ENCODE measurements at regions not wholly inside any gene's neighbourhood (a gene's known extent, or its start where the extent isn't known, plus 50 kb on each side); places are given as distances from the start of the nearest gene placed in this dataset.

GRCh38 chr2:43019536-43020183, 206.7 kb downstream of the ZFP36L2 start:
- Histone ChIP-seq H3K27ac (ENCODE audit: low read depth in 2 of 2, low read length in 2 of 2) (no peak overlapping the region), H3K9ac (ENCODE audit: low read depth in 1 of 2, low read length in 2 of 2) (no peak overlapping the region), H3K4me1 (ENCODE audit: control insufficient read depth in 2 of 2, insufficient read depth in 2 of 2, low read length in 2 of 2) (peaks cover 7 to 9% of the 10 kb centered on the region in 2 donors), H3K36me3 (ENCODE audit: control insufficient read depth in 2 of 2, insufficient read depth in 2 of 2, low read length in 2 of 2) (no peaks in the 10 kb centered on the region), H3K9me3 (ENCODE audit: control insufficient read depth in 2 of 2, low read length in 2 of 2) (peaks cover 5 to 6% of the 10 kb centered on the region in 2 donors), H3K4me3 (ENCODE audit: low read length in 2 of 2) (no peak overlapping the region), H3K27me3 (ENCODE audit: control insufficient read depth in 2 of 2, insufficient read depth in 2 of 2, low read length in 2 of 2) (no peaks in the 10 kb centered on the region)

- no peak overlapping the region for H3K4me3 ChIP-seq (ENCODE audit: low read length in 2 of 2)
- no peaks in the 10 kb centered on the region for H3K27me3 ChIP-seq (ENCODE audit: control insufficient read depth in 2 of 2, insufficient read depth in 2 of 2, low read length in 2 of 2)
- H3K27ac ChIP-seq (ENCODE audit: low read depth in 2 of 2, low read length in 2 of 2) = no peak overlapping the region
- H3K9ac ChIP-seq (ENCODE audit: low read depth in 1 of 2, low read length in 2 of 2) = no peak overlapping the region
- peaks cover 2 to 9% of the 10 kb centered on the region in 2 donors for H3K4me1 ChIP-seq (ENCODE audit: control insufficient read depth in 2 of 2, insufficient read depth in 2 of 2, low read length in 2 of 2)
- H3K36me3 ChIP-seq (ENCODE audit: control insufficient read depth in 2 of 2, insufficient read depth in 2 of 2, low read length in 2 of 2) = no peaks in the 10 kb centered on the region
- peaks cover 5 to 6% of the 10 kb centered on the region in 2 donors for H3K9me3 ChIP-seq (ENCODE audit: control insufficient read depth in 2 of 2, low read length in 2 of 2)
Observed at GRCh38 chr2:43019025-43019367, 207.4 kb downstream of the ZFP36L2 start.

- H3K4me3 ChIP-seq (ENCODE audit: low read length in 2 of 2) = no peak overlapping the region
- H3K9ac ChIP-seq (ENCODE audit: low read depth in 1 of 2, low read length in 2 of 2) = no peak overlapping the region
- no peaks in the 10 kb centered on the region for H3K36me3 ChIP-seq (ENCODE audit: control insufficient read depth in 2 of 2, insufficient read depth in 2 of 2, low read length in 2 of 2)
- H3K27ac ChIP-seq (ENCODE audit: low read depth in 2 of 2, low read length in 2 of 2) = no peak overlapping the region
- H3K27me3 ChIP-seq (ENCODE audit: control insufficient read depth in 2 of 2, insufficient read depth in 2 of 2, low read length in 2 of 2) = no peaks in the 10 kb centered on the region
- H3K4me1 ChIP-seq (ENCODE audit: control insufficient read depth in 2 of 2, insufficient read depth in 2 of 2, low read length in 2 of 2) = peaks cover 2 to 9% of the 10 kb centered on the region in 2 donors
- peaks cover 5 to 6% of the 10 kb centered on the region in 2 donors for H3K9me3 ChIP-seq (ENCODE audit: control insufficient read depth in 2 of 2, low read length in 2 of 2)
Observed at GRCh38 chr2:43018179-43019024, 208.0 kb downstream of the ZFP36L2 start.

- H3K4me1 ChIP-seq (ENCODE audit: control insufficient read depth in 2 of 2, insufficient read depth in 2 of 2, low read length in 2 of 2) = peaks cover 2 to 12% of the 10 kb centered on the region in 2 donors
- no peak overlapping the region for H3K27ac ChIP-seq (ENCODE audit: low read depth in 2 of 2, low read length in 2 of 2)
- no peak overlapping the region for H3K4me3 ChIP-seq (ENCODE audit: low read length in 2 of 2)
- H3K27me3 ChIP-seq (ENCODE audit: control insufficient read depth in 2 of 2, insufficient read depth in 2 of 2, low read length in 2 of 2) = no peaks in the 10 kb centered on the region
- no peaks in the 10 kb centered on the region for H3K9me3 ChIP-seq (ENCODE audit: control insufficient read depth in 2 of 2, low read length in 2 of 2)
- H3K9ac ChIP-seq (ENCODE audit: low read depth in 1 of 2, low read length in 2 of 2) = no peak overlapping the region
- H3K36me3 ChIP-seq (ENCODE audit: control insufficient read depth in 2 of 2, insufficient read depth in 2 of 2, low read length in 2 of 2) = no peaks in the 10 kb centered on the region
Observed at GRCh38 chr2:43013821-43014345, 212.5 kb downstream of the ZFP36L2 start.

GRCh38 chr2:43012966-43013365, 213.4 kb downstream of the ZFP36L2 start:
- H3K27ac ChIP-seq (ENCODE audit: low read depth in 2 of 2, low read length in 2 of 2) = no peak overlapping the region
- no peak overlapping the region for H3K9ac ChIP-seq (ENCODE audit: low read depth in 1 of 2, low read length in 2 of 2)
- H3K27me3 ChIP-seq (ENCODE audit: control insufficient read depth in 2 of 2, insufficient read depth in 2 of 2, low read length in 2 of 2) = no peaks in the 10 kb centered on the region
- H3K4me3 ChIP-seq (ENCODE audit: low read length in 2 of 2) = no peak overlapping the region
- H3K36me3 ChIP-seq (ENCODE audit: control insufficient read depth in 2 of 2, insufficient read depth in 2 of 2, low read length in 2 of 2) = no peaks in the 10 kb centered on the region
- peaks cover 0 to 4% of the 10 kb centered on the region in 2 donors for H3K4me1 ChIP-seq (ENCODE audit: control insufficient read depth in 2 of 2, insufficient read depth in 2 of 2, low read length in 2 of 2)
- no peaks in the 10 kb centered on the region for H3K9me3 ChIP-seq (ENCODE audit: control insufficient read depth in 2 of 2, low read length in 2 of 2)

GRCh38 chr2:43011158-43011491, 215.3 kb downstream of the ZFP36L2 start:
- Histone ChIP-seq H3K27ac (ENCODE audit: low read depth in 2 of 2, low read length in 2 of 2) (peak overlapping the region in 1 of 2 donors; percentile 12), H3K9ac (ENCODE audit: low read depth in 1 of 2, low read length in 2 of 2) (no peak overlapping the region), H3K4me1 (ENCODE audit: control insufficient read depth in 2 of 2, insufficient read depth in 2 of 2, low read length in 2 of 2) (peaks cover 7 to 12% of the 10 kb centered on the region in 2 donors), H3K4me3 (ENCODE audit: low read length in 2 of 2) (no peak overlapping the region), H3K9me3 (ENCODE audit: control insufficient read depth in 2 of 2, low read length in 2 of 2) (no peaks in the 10 kb centered on the region), H3K36me3 (ENCODE audit: control insufficient read depth in 2 of 2, insufficient read depth in 2 of 2, low read length in 2 of 2) (no peaks in the 10 kb centered on the region), H3K27me3 (ENCODE audit: control insufficient read depth in 2 of 2, insufficient read depth in 2 of 2, low read length in 2 of 2) (no peaks in the 10 kb centered on the region)

GRCh38 chr2:43010438-43011157, 215.8 kb downstream of the ZFP36L2 start:
- Histone ChIP-seq H3K9me3 (ENCODE audit: control insufficient read depth in 2 of 2, low read length in 2 of 2) (no peaks in the 10 kb centered on the region), H3K4me1 (ENCODE audit: control insufficient read depth in 2 of 2, insufficient read depth in 2 of 2, low read length in 2 of 2) (peaks cover 10 to 17% of the 10 kb centered on the region in 2 donors), H3K27ac (ENCODE audit: low read depth in 2 of 2, low read length in 2 of 2) (peak overlapping the region in 1 of 2 donors; percentile 12)

GRCh38 chr2:43009448-43009847, 217.0 kb downstream of the ZFP36L2 start:
- Histone ChIP-seq H3K36me3 (ENCODE audit: control insufficient read depth in 2 of 2, insufficient read depth in 2 of 2, low read length in 2 of 2) (no peaks in the 10 kb centered on the region), H3K27me3 (ENCODE audit: control insufficient read depth in 2 of 2, insufficient read depth in 2 of 2, low read length in 2 of 2) (no peaks in the 10 kb centered on the region), H3K9ac (ENCODE audit: low read depth in 1 of 2, low read length in 2 of 2) (no peak overlapping the region), H3K4me3 (ENCODE audit: low read length in 2 of 2) (no peak overlapping the region), H3K27ac (ENCODE audit: low read depth in 2 of 2, low read length in 2 of 2) (no peak overlapping the region), H3K4me1 (ENCODE audit: control insufficient read depth in 2 of 2, insufficient read depth in 2 of 2, low read length in 2 of 2) (peaks cover 18 to 29% of the 10 kb centered on the region in 2 donors), H3K9me3 (ENCODE audit: control insufficient read depth in 2 of 2, low read length in 2 of 2) (no peaks in the 10 kb centered on the region)

More at GRCh38 chr2:43010438-43011157, 215.8 kb downstream of the ZFP36L2 start:
- no peaks in the 10 kb centered on the region for H3K36me3 ChIP-seq (ENCODE audit: control insufficient read depth in 2 of 2, insufficient read depth in 2 of 2, low read length in 2 of 2)
- no peaks in the 10 kb centered on the region for H3K27me3 ChIP-seq (ENCODE audit: control insufficient read depth in 2 of 2, insufficient read depth in 2 of 2, low read length in 2 of 2)
- H3K4me3 ChIP-seq (ENCODE audit: low read length in 2 of 2) = no peak overlapping the region
- H3K9ac ChIP-seq (ENCODE audit: low read depth in 1 of 2, low read length in 2 of 2) = no peak overlapping the region

GRCh38 chr2:43008388-43008787, 216.0 kb upstream of the HAAO start:
- H3K4me3 ChIP-seq (ENCODE audit: low read length in 2 of 2) = no peak overlapping the region
- peaks cover 21 to 35% of the 10 kb centered on the region in 2 donors for H3K4me1 ChIP-seq (ENCODE audit: control insufficient read depth in 2 of 2, insufficient read depth in 2 of 2, low read length in 2 of 2)
- H3K36me3 ChIP-seq (ENCODE audit: control insufficient read depth in 2 of 2, insufficient read depth in 2 of 2, low read length in 2 of 2) = no peaks in the 10 kb centered on the region
- H3K9me3 ChIP-seq (ENCODE audit: control insufficient read depth in 2 of 2, low read length in 2 of 2) = no peaks in the 10 kb centered on the region
- H3K9ac ChIP-seq (ENCODE audit: low read depth in 1 of 2, low read length in 2 of 2) = no peak overlapping the region
- no peaks in the 10 kb centered on the region for H3K27me3 ChIP-seq (ENCODE audit: control insufficient read depth in 2 of 2, insufficient read depth in 2 of 2, low read length in 2 of 2)
- no peak overlapping the region for H3K27ac ChIP-seq (ENCODE audit: low read depth in 2 of 2, low read length in 2 of 2)

GRCh38 chr2:43007901-43008300, 215.5 kb upstream of the HAAO start:
- H3K4me3 ChIP-seq (ENCODE audit: low read length in 2 of 2) = no peak overlapping the region
- H3K36me3 ChIP-seq (ENCODE audit: control insufficient read depth in 2 of 2, insufficient read depth in 2 of 2, low read length in 2 of 2) = no peaks in the 10 kb centered on the region
- no peak overlapping the region for H3K9ac ChIP-seq (ENCODE audit: low read depth in 1 of 2, low read length in 2 of 2)
- peaks cover 21 to 38% of the 10 kb centered on the region in 2 donors for H3K4me1 ChIP-seq (ENCODE audit: control insufficient read depth in 2 of 2, insufficient read depth in 2 of 2, low read length in 2 of 2)
- H3K9me3 ChIP-seq (ENCODE audit: control insufficient read depth in 2 of 2, low read length in 2 of 2) = no peaks in the 10 kb centered on the region
- no peaks in the 10 kb centered on the region for H3K27me3 ChIP-seq (ENCODE audit: control insufficient read depth in 2 of 2, insufficient read depth in 2 of 2, low read length in 2 of 2)
- no peak overlapping the region for H3K27ac ChIP-seq (ENCODE audit: low read depth in 2 of 2, low read length in 2 of 2)

Measured in mucosa of rectum (tissue), 2 donors.